ENCODE measurements at regions not wholly inside any gene's neighbourhood (a gene's known extent, or its start where the extent isn't known, plus 50 kb on each side); places are given as distances from the start of the nearest gene placed in this dataset.

- no peak overlapping the region for H2AFZ ChIP-seq (ENCODE audit: low read depth, low read length)
- CTCF ChIA-PET, result interaction anchor here (1.1 to 1.6 kb wide), 2 partner anchors 8 to 34 kb away, joined by 3 read pairs; no protein-coding TSS in a partner anchor
- no peak overlapping the region for H3K9ac ChIP-seq (replicated peaks; ENCODE audit: extremely low read depth, insufficient read depth, low read length)
- no TSS peak for BruUV-seq (replicated peaks)
- H4K20me1 ChIP-seq (replicated peaks; ENCODE audit: control insufficient read depth, extremely low read depth, insufficient read depth, low read length), result no peaks in the 10 kb centered on the region
- H3K36me3 ChIP-seq (ENCODE audit: control insufficient read depth in 2 of 2, extremely low read depth in 1 of 2, insufficient read depth in 2 of 2, low read length in 2 of 2), result no peaks in the 10 kb centered on the region
- intact Hi-C loops (cut with micrococcal nuclease) (no loop called here), dilution Hi-C loops (cut with MboI; ENCODE audit: extremely low pct_ligation_motif_present, low sequenced_read_pairs) (no loop called here)
- no peaks in the 10 kb centered on the region for H3K4me1 ChIP-seq (ENCODE audit: control insufficient read depth, extremely low read depth, insufficient read depth, low read length)
- POLR2A ChIA-PET, result no interaction called here
- peaks cover 0 to 2% of the 10 kb centered on the region in 2 experiments for H3K27me3 ChIP-seq (ENCODE audit: control insufficient read depth in 2 of 2, insufficient read depth in 2 of 2, low read length in 2 of 2)
- H3K9me1 ChIP-seq (replicated peaks; ENCODE audit: control insufficient read depth, extremely low read depth, insufficient read depth, low read length), result no peaks in the 10 kb centered on the region
- H3K79me2 ChIP-seq (ENCODE audit: control insufficient read depth, insufficient read depth, low read length), result no peaks in the 10 kb centered on the region
- TF ChIP-seq POLR2AphosphoS5 (IDR thresholded peaks at IDR 0.05; ENCODE audit: insufficient read depth, low read depth, low read length) (no peak), EZH2 (IDR thresholded peaks at IDR 0.05; ENCODE audit: borderline replicate concordance, low read depth, low read length, severe bottlenecking) (no peak), MAX (IDR thresholded peaks at IDR 0.05; ENCODE audit: insufficient read depth, insufficient read length) (no peak)
- no peak overlapping the region for H3K27ac ChIP-seq (ENCODE audit: insufficient read depth, low read depth, low read length)
- DNase-seq (ENCODE audit: low read depth, low spot score) (no peak), FAIRE-seq (no peak)
- no peaks in the 10 kb centered on the region for H3K9me3 ChIP-seq (replicated peaks; ENCODE audit: control insufficient read depth, insufficient read depth, low read length)
- H3K4me3 ChIP-seq (replicated peaks in 1 of 3; ENCODE audit: insufficient read depth in 1 of 3, low read depth in 1 of 3, low read length in 3 of 3), result no peak overlapping the region
- H3K4me2 ChIP-seq (ENCODE audit: insufficient read depth, low read length), result no peak overlapping the region
Observed at GRCh38 chr14:76613616-76614015, 147.7 kb upstream of the VASH1 start.

- Histone ChIP-seq H3K9ac (replicated peaks; ENCODE audit: extremely low read depth, insufficient read depth, low read length) (no peak overlapping the region), H2AFZ (ENCODE audit: low read depth, low read length) (no peak overlapping the region), H3K9me1 (replicated peaks; ENCODE audit: control insufficient read depth, extremely low read depth, insufficient read depth, low read length) (no peaks in the 10 kb centered on the region), H4K20me1 (replicated peaks; ENCODE audit: control insufficient read depth, extremely low read depth, insufficient read depth, low read length) (no peaks in the 10 kb centered on the region), H3K27ac (ENCODE audit: insufficient read depth, low read depth, low read length) (no peak overlapping the region), H3K4me1 (ENCODE audit: control insufficient read depth, extremely low read depth, insufficient read depth, low read length) (no peaks in the 10 kb centered on the region), H3K36me3 (ENCODE audit: control insufficient read depth in 2 of 2, extremely low read depth in 1 of 2, insufficient read depth in 2 of 2, low read length in 2 of 2) (no peaks in the 10 kb centered on the region), H3K4me2 (ENCODE audit: insufficient read depth, low read length) (no peak overlapping the region), H3K27me3 (ENCODE audit: control insufficient read depth in 2 of 2, insufficient read depth in 2 of 2, low read length in 2 of 2) (peaks cover 0 to 2% of the 10 kb centered on the region in 2 experiments), H3K4me3 (replicated peaks in 1 of 3; ENCODE audit: insufficient read depth in 1 of 3, low read depth in 1 of 3, low read length in 3 of 3) (no peak overlapping the region), H3K9me3 (replicated peaks; ENCODE audit: control insufficient read depth, insufficient read depth, low read length) (no peaks in the 10 kb centered on the region), H3K79me2 (ENCODE audit: control insufficient read depth, insufficient read depth, low read length) (no peaks in the 10 kb centered on the region)
- FAIRE-seq, result no peak
- ChIA-PET CTCF (no interaction called here), POLR2A (no interaction called here)
- dilution Hi-C loops (cut with MboI; ENCODE audit: extremely low pct_ligation_motif_present, low sequenced_read_pairs), result no loop called here
- intact Hi-C loops (cut with micrococcal nuclease), result no loop called here
- no TSS peak for BruUV-seq (replicated peaks)
- no peak for DNase-seq (ENCODE audit: low read depth, low spot score)
- TF ChIP-seq POLR2AphosphoS5 (IDR thresholded peaks at IDR 0.05; ENCODE audit: insufficient read depth, low read depth, low read length) (no peak), MAX (IDR thresholded peaks at IDR 0.05; ENCODE audit: insufficient read depth, insufficient read length) (no peak), GATA2 (IDR thresholded peaks at IDR 0.05; ENCODE audit: insufficient read depth, insufficient read length, low read depth, low read length) (no peak), CTCF (IDR thresholded peaks at IDR 0.05; ENCODE audit: extremely low read depth in 1 of 2, insufficient read depth in 1 of 2, low read depth in 1 of 2, low read length in 2 of 2) (no peak), MYC (IDR thresholded peaks at IDR 0.05; ENCODE audit: low read depth, low read length) (no peak), JUN (IDR thresholded peaks at IDR 0.05; ENCODE audit: borderline replicate concordance, insufficient read depth, insufficient read length, low read depth) (no peak), POLR2A (IDR thresholded peaks at IDR 0.05; ENCODE audit: low read depth, low read length) (no peak)
Observed at GRCh38 chr14:76615331-76615730, 145.9 kb upstream of the VASH1 start.
